ENCODE measurements at regions not wholly inside any gene's neighbourhood (a gene's known extent, or its start where the extent isn't known, plus 50 kb on each side); places are given as distances from the start of the nearest gene placed in this dataset.

DNA sequence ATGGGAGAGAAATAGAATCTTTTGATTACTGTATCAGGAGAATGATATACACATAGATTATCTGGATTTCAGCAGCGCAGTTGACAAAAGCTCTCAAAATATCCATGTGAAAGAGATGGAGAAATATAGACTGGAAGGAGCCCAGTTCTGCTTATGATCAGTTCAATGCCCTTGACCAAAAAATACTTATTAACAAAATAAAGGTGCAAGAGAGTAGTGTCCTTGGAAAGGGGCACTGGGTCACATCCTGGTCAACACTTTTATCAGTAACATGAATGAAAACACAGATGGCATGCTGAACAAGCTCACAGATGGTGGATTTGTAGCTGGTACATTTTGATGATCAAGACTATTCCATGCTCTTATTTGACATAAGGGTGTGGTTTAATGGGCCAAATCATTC, 63.9 kb upstream of the PLEKHG1 start (continued):
- TF ChIP-seq, protein P1, sequence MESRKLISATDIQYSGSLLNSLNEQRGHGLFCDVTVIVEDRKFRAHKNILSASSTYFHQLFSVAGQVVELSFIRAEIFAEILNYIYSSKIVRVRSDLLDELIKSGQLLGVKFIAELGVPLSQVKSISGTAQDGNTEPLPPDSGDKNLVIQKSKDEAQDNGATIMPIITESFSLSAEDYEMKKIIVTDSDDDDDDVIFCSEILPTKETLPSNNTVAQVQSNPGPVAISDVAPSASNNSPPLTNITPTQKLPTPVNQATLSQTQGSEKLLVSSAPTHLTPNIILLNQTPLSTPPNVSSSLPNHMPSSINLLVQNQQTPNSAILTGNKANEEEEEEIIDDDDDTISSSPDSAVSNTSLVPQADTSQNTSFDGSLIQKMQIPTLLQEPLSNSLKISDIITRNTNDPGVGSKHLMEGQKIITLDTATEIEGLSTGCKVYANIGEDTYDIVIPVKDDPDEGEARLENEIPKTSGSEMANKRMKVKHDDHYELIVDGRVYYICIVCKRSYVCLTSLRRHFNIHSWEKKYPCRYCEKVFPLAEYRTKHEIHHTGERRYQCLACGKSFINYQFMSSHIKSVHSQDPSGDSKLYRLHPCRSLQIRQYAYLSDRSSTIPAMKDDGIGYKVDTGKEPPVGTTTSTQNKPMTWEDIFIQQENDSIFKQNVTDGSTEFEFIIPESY (IDR thresholded peaks at IDR 0.05; ENCODE audit: extremely low read depth, insufficient replicate concordance, low read length) = no peak
- TF ChIP-seq SRF (IDR thresholded peaks at IDR 0.05; ENCODE audit: low read depth) (no peak), CEBPB (IDR thresholded peaks at IDR 0.05; ENCODE audit: low read depth) (no peak)

DNA sequence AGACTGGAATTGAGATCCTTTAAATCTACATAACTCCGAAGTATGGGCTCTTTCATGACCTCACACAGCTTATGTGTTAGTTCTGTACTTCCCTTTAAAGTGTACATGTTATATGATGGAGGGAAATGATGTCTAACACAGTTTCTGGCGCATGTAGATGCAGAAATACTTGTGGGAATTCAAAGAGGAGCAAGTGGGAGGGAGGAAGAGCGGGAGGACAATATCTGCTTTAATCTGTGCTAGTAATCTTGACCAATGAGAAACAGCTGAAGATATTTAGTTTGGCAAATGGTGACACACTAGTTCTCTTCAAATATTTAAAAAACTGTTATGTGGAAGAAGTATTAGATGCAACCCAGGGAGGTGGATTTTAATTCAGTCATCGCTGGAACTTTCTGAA, 62.9 kb upstream of the PLEKHG1 start:
- ChIA-PET RAD21 (ENCODE audit: low non-redundant PET in 1 of 2, low total read pairs in 2 of 2, uncharacterized antibody in 2 of 2, unreplicated experiment in 2 of 2) (no interaction called here), POLR2A (no interaction called here), CTCF (no interaction called here)
- TF ChIP-seq SRF (IDR thresholded peaks at IDR 0.05; ENCODE audit: low read depth) (no peak), ZNF274 (IDR thresholded peaks at IDR 0.05; ENCODE audit: low read depth, low read length) (no peak), YY1 (IDR thresholded peaks at IDR 0.05; ENCODE audit: extremely low read depth, insufficient replicate concordance, low read depth, low read length) (no peak), TCF7L2 (IDR thresholded peaks at IDR 0.05; ENCODE audit: borderline replicate concordance, extremely low read depth, insufficient read depth, insufficient read length) (no peak)
- TF ChIP-seq, protein P2, sequence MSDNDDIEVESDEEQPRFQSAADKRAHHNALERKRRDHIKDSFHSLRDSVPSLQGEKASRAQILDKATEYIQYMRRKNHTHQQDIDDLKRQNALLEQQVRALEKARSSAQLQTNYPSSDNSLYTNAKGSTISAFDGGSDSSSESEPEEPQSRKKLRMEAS (IDR thresholded peaks at IDR 0.05) = no peak
- TF ChIP-seq, protein P1 (IDR thresholded peaks at IDR 0.05; ENCODE audit: extremely low read depth, insufficient replicate concordance, low read length) = no peak
- TF ChIP-seq, protein P3, sequence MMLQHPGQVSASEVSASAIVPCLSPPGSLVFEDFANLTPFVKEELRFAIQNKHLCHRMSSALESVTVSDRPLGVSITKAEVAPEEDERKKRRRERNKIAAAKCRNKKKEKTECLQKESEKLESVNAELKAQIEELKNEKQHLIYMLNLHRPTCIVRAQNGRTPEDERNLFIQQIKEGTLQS (IDR thresholded peaks at IDR 0.05) = no peak
- TF ChIP-seq, protein P4, sequence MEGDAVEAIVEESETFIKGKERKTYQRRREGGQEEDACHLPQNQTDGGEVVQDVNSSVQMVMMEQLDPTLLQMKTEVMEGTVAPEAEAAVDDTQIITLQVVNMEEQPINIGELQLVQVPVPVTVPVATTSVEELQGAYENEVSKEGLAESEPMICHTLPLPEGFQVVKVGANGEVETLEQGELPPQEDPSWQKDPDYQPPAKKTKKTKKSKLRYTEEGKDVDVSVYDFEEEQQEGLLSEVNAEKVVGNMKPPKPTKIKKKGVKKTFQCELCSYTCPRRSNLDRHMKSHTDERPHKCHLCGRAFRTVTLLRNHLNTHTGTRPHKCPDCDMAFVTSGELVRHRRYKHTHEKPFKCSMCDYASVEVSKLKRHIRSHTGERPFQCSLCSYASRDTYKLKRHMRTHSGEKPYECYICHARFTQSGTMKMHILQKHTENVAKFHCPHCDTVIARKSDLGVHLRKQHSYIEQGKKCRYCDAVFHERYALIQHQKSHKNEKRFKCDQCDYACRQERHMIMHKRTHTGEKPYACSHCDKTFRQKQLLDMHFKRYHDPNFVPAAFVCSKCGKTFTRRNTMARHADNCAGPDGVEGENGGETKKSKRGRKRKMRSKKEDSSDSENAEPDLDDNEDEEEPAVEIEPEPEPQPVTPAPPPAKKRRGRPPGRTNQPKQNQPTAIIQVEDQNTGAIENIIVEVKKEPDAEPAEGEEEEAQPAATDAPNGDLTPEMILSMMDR (IDR thresholded peaks at IDR 0.05 in 2 of 3, conservative IDR thresholded peaks at IDR 0.05 in 1 of 3; ENCODE audit: borderline replicate concordance in 1 of 3, insufficient read depth in 1 of 3, low read depth in 2 of 3, low read length in 2 of 3) = no peak
- BruUV-seq (replicated peaks) = no TSS peak
- Histone ChIP-seq H4K20me1 (ENCODE audit: insufficient read depth) (no peaks in the 10 kb centered on the region), H3K9ac (ENCODE audit: low read length) (no peak overlapping the region), H3K9me3 (ENCODE audit: control insufficient read depth in 1 of 2, insufficient read depth in 1 of 2, low read depth in 1 of 2, low read length in 2 of 2) (no peaks in the 10 kb centered on the region), H2AFZ (ENCODE audit: low read depth, low read length, poor library complexity, severe bottlenecking) (no peak overlapping the region), H3K4me1 (ENCODE audit: control insufficient read depth in 1 of 2, insufficient read depth in 2 of 2, low read length in 2 of 2) (no peaks in the 10 kb centered on the region), H3K27me3 (ENCODE audit: insufficient read depth, low read length) (no peaks in the 10 kb centered on the region), H3K36me3 (ENCODE audit: control insufficient read depth in 1 of 2, insufficient read depth in 2 of 2, low read length in 2 of 2) (no peaks in the 10 kb centered on the region), H3K27ac (ENCODE audit: low read depth, low read length) (no peak overlapping the region), H3K4me2 (ENCODE audit: low read length) (no peak overlapping the region), H3K4me3 (replicated peaks in 1 of 2; ENCODE audit: low read depth in 1 of 2, low read length in 2 of 2) (no peak overlapping the region), H3K9me2 (ENCODE audit: insufficient read depth) (no peaks in the 10 kb centered on the region), H3K79me2 (ENCODE audit: insufficient read depth, low read length) (no peaks in the 10 kb centered on the region)
- intact Hi-C loops (cut with micrococcal nuclease) = no loop called here
- DNase-seq (ENCODE audit: low read depth, low spot score) = no peak
- ATAC-seq = no peak
